Stomach (tissue), 4 donors: ENCODE measurements at regions not wholly inside any gene's neighbourhood (a gene's known extent, or its start where the extent isn't known, plus 50 kb on each side); places are given as distances from the start of the nearest gene placed in this dataset.

Experiments used
- EP300 ChIP-seq: sonication (generic); formaldehyde crosslinking; IDR thresholded peaks from one replicate; pipeline ENCODE4 v1.6.1; 2017; ENCODE audit warnings: antibody characterized with exemption
- TF ChIP-seq, protein P1 (sequence below), 7 experiments: fragments of 450-650 bp in 4 of 7; fragments of 200-600 bp in 3 of 7; sonication (generic) in 3 of 7; IDR thresholded peaks; one replicate each; pipeline ENCODE4 v1.5.1; 2016 to 2019; ENCODE audit warnings: antibody characterized with exemption in 7 of 7, control low read depth in 2 of 7, mild to moderate bottlenecking in 1 of 7

DNA sequence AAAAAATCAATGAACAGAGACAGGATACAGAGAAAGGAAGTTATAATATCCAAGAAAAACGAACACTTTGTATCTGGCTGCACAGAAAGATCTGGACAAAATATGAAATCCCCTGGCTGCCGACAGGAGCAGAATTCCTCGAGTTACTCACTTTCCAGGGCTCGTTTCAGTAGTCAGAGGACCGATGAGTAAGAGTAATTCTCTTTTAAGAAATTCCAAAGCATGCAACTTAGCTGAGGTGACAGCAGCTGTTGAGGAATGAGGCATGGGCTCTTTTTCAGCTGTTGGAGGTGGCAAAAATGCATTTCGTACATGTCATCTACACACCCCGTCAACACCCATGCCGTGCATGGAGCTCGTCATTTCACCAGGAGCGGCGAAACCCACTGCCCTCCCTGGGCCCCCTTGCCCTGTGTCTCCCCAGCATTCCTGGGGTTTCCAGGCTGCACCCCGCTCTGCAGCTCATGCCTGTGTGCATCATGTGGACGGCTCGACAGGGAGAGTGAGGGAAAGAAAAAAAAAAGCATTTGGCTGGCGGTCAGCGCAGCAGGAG, 210.8 kb upstream of the SMIM21 start:
- TF ChIP-seq, protein P1, sequence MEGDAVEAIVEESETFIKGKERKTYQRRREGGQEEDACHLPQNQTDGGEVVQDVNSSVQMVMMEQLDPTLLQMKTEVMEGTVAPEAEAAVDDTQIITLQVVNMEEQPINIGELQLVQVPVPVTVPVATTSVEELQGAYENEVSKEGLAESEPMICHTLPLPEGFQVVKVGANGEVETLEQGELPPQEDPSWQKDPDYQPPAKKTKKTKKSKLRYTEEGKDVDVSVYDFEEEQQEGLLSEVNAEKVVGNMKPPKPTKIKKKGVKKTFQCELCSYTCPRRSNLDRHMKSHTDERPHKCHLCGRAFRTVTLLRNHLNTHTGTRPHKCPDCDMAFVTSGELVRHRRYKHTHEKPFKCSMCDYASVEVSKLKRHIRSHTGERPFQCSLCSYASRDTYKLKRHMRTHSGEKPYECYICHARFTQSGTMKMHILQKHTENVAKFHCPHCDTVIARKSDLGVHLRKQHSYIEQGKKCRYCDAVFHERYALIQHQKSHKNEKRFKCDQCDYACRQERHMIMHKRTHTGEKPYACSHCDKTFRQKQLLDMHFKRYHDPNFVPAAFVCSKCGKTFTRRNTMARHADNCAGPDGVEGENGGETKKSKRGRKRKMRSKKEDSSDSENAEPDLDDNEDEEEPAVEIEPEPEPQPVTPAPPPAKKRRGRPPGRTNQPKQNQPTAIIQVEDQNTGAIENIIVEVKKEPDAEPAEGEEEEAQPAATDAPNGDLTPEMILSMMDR (IDR thresholded peaks at IDR 0.05), result no peak
- TF ChIP-seq EP300, result no peak
